Sigmoid colon (tissue), 4 donors: ENCODE measurements at regions not wholly inside any gene's neighbourhood (a gene's known extent, or its start where the extent isn't known, plus 50 kb on each side); places are given as distances from the start of the nearest gene placed in this dataset.

ENCODE experiments used
- CTCF ChIP-seq, 4 experiments: fragments of 450-650 bp in 3 of 4; fragments of 200-600 bp in 1 of 4; IDR thresholded peaks; one replicate each; pipeline ENCODE4 v1.5.1; 2016 to 2019; ENCODE audit warnings: antibody characterized with exemption in 4 of 4, mild to moderate bottlenecking in 3 of 4, moderate library complexity in 2 of 4
- EP300 ChIP-seq, 4 donors: sonication (generic); formaldehyde crosslinking; IDR thresholded peaks; one replicate each; pipeline ENCODE4 v1.6.1; 2017; ENCODE audit warnings: antibody characterized with exemption in 4 of 4
- POLR2AphosphoS5 ChIP-seq, 4 donors: sonication (generic); formaldehyde crosslinking; IDR thresholded peaks; one replicate each; pipeline ENCODE4 v1.6.1; 2017; ENCODE audit warnings: antibody characterized with exemption in 4 of 4

GRCh38 chr18:28504066-28504465 lies 327.1 kb upstream of the CDH2 start:
- TF ChIP-seq CTCF (IDR thresholded peaks at IDR 0.05) (no peak), POLR2AphosphoS5 (IDR thresholded peaks at IDR 0.05) (no peak), EP300 (IDR thresholded peaks at IDR 0.05) (no peak)
